GM21515 (cell line): ENCODE measurements at regions not wholly inside any gene's neighbourhood (a gene's known extent, or its start where the extent isn't known, plus 50 kb on each side); places are given as distances from the start of the nearest gene placed in this dataset.
"Not testable (repeated sequence)": the region's sequence is repeated elsewhere in the genome, so short reads cannot be mapped to it uniquely, and the experiment has no call there.

Source experiments
- ATAC-seq: cut with Tn5 transposase; IDR thresholded peaks from one replicate; pipeline ENCODE4 v1.9.1; 2021; ENCODE audit not compliant: unreplicated experiment

- no peak for ATAC-seq
Observed at GRCh38 chr17:33560871-33561270, 267.8 kb upstream of the ASIC2 start.

DNA sequence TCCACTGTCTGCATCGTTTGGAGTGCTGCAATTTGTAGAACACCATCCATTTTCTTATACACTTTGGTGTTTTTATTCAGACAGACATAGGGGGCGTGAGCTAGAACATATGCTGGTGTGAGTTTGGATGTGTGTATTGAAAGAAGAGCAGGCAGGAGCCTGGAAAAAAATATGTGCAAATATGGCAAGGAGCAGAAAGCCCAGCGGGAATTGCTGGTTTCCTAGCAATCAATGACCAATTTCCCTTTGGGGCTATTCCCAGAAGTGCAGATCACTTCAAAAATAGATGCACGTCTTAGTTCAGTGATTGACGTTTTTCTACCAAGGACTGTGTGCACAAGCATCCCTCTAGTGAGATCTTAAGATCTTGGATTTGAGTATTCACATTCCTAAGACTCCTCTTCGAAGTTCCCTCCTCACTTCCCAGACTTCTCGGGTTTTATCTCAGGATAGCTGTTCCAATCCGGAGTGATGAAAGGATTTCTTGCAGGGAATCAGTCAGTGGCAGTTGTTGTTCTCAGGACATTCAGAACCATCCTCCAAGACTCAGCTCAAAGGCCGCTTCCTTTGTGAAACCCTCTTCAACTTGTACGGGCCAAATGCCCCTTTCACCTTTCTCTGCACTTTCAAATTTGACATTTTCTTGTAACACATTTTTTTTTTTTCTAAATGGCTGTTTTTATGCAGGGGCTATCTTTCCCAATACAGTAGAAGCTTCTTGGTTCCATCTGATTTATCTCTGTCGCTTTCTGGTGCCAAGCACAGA lies 268.7 kb upstream of the ASIC2 start:
- ATAC-seq, result no peak

GRCh38 chr17:33562792-33563191 lies 269.7 kb upstream of the ASIC2 start:
- no peak for ATAC-seq

GRCh38 chr17:33564146-33564545 lies 271.1 kb upstream of the ASIC2 start:
- no peak for ATAC-seq

GRCh38 chr17:33567223-33567622 lies 274.1 kb upstream of the ASIC2 start:
- no peak for ATAC-seq

- ATAC-seq, result no peak
Observed at GRCh38 chr17:33572615-33573014, 279.5 kb upstream of the ASIC2 start.

DNA sequence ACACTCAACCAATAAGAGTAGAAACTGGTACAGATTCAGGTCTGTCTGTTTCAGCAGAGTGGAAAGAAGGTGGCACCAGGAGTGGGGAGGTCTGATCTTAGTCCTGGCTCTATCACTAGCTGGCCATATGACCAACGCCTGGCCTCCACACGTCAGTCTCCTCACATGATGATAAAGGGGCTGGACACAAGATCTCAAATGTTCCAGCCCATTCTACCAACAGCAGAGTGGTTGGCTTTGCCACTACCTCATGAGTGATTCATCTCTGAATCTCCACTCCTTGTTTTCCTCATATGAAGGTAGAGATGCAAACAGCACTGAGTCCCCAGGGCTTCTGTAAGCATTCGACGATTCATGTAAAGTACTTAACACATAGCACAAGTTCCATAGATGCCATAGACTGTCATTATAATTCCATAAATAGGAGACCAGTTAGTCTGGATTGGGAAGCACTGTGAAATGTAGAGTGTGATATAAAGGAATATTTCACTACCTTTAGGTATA lies 281.9 kb upstream of the ASIC2 start:
- ATAC-seq, result no peak

DNA sequence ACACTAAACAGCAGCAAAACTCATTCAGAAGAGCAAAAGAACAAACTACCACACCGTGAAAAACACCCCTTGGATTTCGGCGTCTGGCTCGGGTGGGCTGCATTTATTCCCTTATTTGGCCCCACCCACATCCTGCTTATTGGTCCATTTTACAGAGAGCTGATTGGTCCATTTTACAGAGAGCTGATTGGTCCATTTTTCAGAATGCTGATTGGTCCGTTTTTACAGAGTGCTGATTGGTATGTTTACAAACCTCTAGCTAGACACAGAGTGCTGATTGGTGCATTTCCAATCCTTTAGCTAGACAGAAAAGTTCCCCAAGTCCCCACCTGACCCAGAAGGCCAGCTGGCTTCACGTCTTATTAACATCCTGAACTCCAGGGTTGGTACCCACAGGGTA lies 286.6 kb upstream of the ASIC2 start:
- not testable (repeated sequence) for ATAC-seq

DNA sequence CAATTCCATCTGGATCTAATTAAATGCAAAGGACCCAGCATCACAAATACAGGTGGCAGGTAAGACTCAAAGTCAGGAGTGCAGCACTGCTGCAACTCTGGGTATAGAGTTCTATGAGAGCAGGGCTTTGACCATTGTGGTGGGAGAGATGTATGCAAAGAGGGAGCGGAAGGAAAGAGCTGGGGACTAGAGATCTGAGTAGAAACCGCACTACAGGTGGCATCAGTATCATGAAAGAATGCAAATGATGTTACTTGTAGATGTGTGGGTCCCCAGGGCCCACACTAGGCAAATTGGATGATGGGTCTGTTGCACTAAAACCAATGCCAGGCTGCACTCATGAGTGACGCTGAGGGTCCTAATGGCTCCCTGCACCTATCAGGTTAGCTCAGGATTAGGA lies 287.1 kb upstream of the ASIC2 start:
- no peak for ATAC-seq

GRCh38 chr17:33582661-33583060 lies 289.6 kb upstream of the ASIC2 start:
- no peak for ATAC-seq

- no peak for ATAC-seq
Observed at GRCh38 chr17:33583518-33584417, 290.7 kb upstream of the ASIC2 start.

GRCh38 chr17:33593991-33594390 lies 300.9 kb upstream of the ASIC2 start:
- no peak for ATAC-seq

DNA sequence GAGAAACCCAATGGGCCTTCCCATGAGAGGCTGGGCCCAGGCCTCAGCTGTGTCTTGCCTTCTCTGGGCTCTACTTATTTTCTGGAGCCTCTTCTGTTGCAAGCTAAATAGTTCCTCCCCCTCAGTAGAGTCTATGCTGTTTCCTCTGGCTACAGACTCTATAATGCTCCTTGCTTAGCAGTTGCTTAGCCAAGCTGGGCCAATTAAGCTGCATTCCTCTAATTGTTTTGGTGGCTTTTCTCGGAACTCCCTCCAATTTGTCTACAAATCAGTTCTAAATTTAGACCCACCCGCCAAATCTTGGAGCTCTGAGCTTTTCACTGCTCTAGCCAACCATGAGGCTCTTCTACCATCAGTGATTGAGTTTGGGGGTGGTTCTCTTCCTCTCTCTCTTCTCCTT lies 302.7 kb upstream of the ASIC2 start:
- ATAC-seq, result no peak

DNA sequence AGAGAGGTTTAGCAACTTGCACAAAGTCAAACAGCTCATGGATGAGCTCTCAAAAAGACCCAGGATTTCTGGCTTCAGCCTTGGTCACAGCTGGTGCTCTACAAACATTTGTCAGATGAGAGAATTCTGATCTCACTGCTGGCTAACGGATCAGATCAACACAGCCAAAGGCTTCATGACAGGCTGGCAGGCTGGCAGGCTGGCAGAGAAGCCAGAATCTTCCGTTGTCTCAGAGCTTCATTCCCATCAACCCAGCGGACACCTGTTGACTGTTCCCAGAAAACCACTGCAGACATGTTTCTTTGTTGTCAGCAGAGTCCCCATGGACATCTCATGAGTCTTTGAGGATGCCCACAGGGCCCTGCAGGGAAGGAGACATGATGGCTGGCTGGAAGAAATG lies 303.8 kb upstream of the ASIC2 start:
- ATAC-seq, result no peak

DNA sequence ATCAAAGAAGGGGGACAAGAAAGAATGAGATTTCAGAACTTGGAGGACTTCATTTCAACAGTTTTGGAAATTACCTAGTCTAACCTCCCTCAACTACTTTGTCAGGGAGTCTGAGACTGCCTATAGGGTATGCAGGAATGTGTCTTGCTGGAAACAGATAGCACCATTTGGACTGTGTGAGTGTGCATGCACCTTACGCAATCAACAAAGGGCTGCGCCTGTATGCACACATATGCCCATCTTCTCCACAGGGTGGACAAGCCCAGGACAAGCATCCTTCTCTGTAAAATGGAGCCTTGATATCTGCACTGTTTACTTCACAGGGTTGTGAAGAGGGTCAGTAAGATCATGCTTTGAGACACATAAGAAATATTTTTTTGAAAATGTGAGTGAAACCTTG lies 305.7 kb upstream of the ASIC2 start:
- ATAC-seq, result no peak

GRCh38 chr17:33602981-33603380 lies 309.9 kb upstream of the ASIC2 start:
- ATAC-seq, result no peak

DNA sequence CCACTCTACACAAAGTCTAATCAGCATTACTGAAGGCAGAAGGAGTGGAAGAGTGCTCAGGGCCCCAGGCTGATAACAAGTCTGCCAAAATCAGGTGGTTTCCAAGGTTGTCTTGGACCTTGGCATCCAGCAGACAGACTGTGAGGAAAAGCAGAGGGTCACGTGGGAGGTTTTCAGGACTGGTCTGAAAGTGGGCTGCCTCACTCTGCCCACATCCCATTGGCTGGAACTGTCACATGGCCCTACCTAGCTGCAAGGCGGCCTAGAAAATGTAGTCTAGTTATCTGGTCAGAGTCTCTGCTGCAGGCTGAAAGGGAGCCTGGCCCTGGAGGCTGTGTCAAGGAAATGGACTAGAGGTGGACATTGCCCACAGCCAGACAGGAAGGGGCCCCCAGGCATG lies 310.7 kb upstream of the ASIC2 start:
- ATAC-seq, result no peak

DNA sequence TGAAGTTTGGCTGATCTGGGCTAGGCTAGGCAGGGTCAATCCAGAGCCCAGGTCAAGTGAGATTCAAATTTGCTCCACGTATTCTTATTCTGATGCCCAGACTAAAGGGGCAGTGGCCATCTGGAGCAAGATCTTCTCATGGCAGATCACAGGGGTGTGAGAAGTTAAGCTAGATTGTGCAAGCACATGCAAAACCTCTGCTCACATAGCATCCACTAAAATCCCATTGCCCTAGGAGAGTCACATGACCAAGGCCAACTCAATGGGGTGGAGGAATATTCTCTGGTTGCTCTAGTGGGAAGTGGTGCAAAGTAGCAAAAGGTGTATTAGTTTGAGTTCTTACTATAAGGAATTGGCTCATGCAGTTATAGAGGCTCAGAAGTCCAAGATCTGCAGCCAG lies 318.4 kb upstream of the ASIC2 start:
- ATAC-seq, result no peak

DNA sequence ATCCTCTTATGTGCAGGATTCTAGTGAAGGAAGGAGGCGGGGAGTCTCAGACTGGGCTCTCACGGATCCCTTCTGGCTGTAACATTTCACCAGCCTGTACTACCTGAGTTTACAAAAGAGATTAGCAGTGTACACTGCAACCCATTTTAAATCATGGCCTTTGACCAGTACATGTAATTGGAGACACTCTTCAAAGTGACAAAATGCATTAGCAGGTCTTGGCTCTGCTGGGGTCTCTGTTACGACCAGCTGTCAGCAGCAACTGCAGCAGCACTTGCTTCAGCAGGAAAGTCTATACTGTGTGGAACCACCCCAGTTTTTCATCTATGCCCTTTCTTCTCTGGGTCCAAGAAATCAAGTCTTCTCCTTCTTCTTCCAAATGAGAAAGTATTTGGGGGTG lies 322.8 kb upstream of the ASIC2 start:
- ATAC-seq, result no peak

DNA sequence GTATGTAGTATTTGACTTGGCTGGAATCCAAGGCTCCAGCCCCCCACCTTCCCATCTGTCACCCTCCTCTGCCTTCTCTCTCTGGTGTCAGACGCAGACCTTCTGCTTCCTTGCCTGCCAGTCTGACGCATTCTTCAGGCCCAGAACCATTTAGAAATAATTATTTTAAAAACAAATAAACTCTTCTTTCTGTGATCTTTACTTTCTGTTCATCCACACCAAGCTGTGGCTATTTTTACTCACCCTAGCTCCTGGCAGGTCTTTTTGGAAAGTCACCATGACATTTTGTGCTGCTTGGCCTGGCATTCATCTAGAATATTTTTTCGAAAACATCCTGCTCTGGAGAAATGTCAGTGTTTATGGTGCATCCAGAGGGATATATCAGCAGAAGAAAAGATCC lies 330.7 kb upstream of the ASIC2 start:
- ATAC-seq, result no peak

DNA sequence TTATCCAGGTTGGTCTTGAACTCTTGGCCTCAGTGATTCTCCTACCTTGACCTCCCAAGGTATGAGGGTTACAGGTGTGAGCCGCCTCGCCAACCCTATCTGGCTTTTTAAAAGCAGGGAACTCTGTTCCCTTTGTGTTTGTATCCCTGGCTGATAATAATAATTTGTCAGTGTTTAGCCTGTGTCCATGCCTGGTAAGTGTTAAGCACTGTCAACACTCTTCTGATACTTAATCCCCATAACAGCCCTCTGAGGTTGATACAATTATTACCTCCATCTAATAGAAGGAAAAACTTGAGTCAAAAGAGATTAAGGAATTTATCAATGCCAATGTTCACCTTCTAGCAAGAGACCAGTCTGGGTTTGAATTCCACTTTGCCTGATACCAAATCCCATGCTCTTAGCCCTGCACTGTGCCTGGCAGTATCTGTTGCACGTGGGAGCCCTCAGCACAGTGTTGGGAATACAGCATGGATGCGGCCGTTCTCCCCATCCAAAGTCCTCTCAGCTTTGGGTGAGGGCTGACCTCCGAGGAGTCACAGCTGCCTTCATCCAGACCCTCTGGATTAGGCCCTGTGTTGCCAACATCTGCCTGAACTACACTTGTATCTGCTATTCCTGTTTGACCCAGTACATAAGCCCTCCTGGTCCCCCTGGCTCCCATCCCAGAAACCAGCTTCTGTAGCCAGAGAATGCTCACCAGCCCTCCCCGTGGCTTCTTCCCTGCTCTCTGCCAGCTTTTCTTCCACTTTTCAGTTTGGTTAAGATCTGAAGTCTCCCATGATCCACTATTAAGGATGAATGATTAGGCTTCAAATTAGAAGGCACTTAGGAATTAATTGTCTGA lies 335.6 kb upstream of the ASIC2 start:
- ATAC-seq, result no peak
